Activated CD4-positive, alpha-beta T cell treated with anti-CD3 and anti-CD28 coated beads, Interleukin-2, amount 10 ng/mL, durations not matched to agents 7 days and 5 days (primary cell): ENCODE measurements at regions not wholly inside any gene's neighbourhood (a gene's known extent, or its start where the extent isn't known, plus 50 kb on each side); places are given as distances from the start of the nearest gene placed in this dataset.

ENCODE experiments used
- CTCF ChIA-PET: fragments of 350-600 bp; sonication (Branson Sonifier 250); formaldehyde crosslinking; loops from one replicate; lab custom pipeline; 2021; ENCODE audit warnings: antibody characterized with exemption; lab: Charles Lee
- POLR2A ChIA-PET: fragments of 350-600 bp; sonication (Branson Sonifier 250); formaldehyde crosslinking; loops from one replicate; lab custom pipeline; 2021; ENCODE audit warnings: antibody characterized with exemption; lab: Charles Lee
- DNase-seq: peaks from one replicate; pipeline ENCODE4 v3.0.0-alpha.2; 2020
- H3K27ac Mint-ChIP-seq: one replicate; pipeline ENCODE4 v1.8.0; 2021; ENCODE audit warnings: mild to moderate bottlenecking, moderate library complexity, mixed read lengths
- H3K27me3 Mint-ChIP-seq: one replicate; pipeline ENCODE4 v1.8.0; 2021; ENCODE audit warnings: mixed read lengths
- H3K36me3 Mint-ChIP-seq: one replicate; pipeline ENCODE4 v1.8.0; 2021; ENCODE audit warnings: low read depth, mixed read lengths
- H3K4me1 Mint-ChIP-seq: one replicate; pipeline ENCODE4 v1.8.0; 2021; ENCODE audit warnings: mixed read lengths
- H3K4me3 Mint-ChIP-seq: one replicate; pipeline ENCODE4 v1.8.0; 2021; ENCODE audit warnings: mild to moderate bottlenecking, moderate library complexity, mixed read lengths
- H3K9me3 Mint-ChIP-seq: one replicate; pipeline ENCODE4 v1.8.0; 2021; ENCODE audit warnings: mixed read lengths

- CTCF ChIA-PET: no interaction called here
- H3K4me1 Mint-ChIP-seq: peaks cover 5% of the 10 kb centered on the region
- H3K36me3 Mint-ChIP-seq: no peaks in the 10 kb centered on the region
- DNase-seq: no peak
- H3K9me3 Mint-ChIP-seq: no peaks in the 10 kb centered on the region
- H3K4me3 Mint-ChIP-seq: no peak overlapping the region
- POLR2A ChIA-PET: no interaction called here
- H3K27ac Mint-ChIP-seq: no peak overlapping the region
- peaks cover 6% of the 10 kb centered on the region for H3K27me3 Mint-ChIP-seq
Observed at GRCh38 chr9:103799959-103800358, 294.1 kb upstream of the SMC2 start.

DNA sequence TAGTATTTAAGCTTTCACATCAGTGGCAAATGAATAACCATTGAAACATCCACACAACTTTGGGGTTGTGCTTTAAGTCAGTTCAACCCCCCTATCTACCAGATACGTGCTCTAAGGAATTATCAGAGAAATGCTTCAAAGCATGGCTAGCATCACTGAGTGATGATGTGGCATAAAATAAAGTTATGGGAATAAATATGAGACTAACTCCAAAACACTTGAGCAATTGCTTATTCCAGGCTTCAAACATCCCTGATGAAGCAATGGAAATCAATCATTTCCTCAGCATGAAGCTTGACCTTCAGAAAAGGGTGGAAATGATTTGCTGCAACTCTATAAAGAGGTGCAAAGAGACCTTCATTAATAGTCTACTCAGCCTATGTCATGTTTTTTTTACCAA lies 292.0 kb upstream of the SMC2 start:
- POLR2A ChIA-PET: no interaction called here
- peaks cover 5% of the 10 kb centered on the region for H3K4me1 Mint-ChIP-seq
- H3K27me3 Mint-ChIP-seq: no peaks in the 10 kb centered on the region
- H3K36me3 Mint-ChIP-seq: no peaks in the 10 kb centered on the region
- no peak overlapping the region for H3K27ac Mint-ChIP-seq
- H3K9me3 Mint-ChIP-seq: no peaks in the 10 kb centered on the region
- no peak overlapping the region for H3K4me3 Mint-ChIP-seq
- CTCF ChIA-PET: no interaction called here
- no peak for DNase-seq

GRCh38 chr9:103803245-103803644 lies 290.9 kb upstream of the SMC2 start:
- no peak overlapping the region for H3K4me3 Mint-ChIP-seq
- ChIA-PET CTCF (no interaction called here), POLR2A (no interaction called here)
- H3K27ac Mint-ChIP-seq: no peak overlapping the region
- no peak for DNase-seq
- H3K27me3 Mint-ChIP-seq: no peaks in the 10 kb centered on the region
- H3K4me1 Mint-ChIP-seq: peaks cover 5% of the 10 kb centered on the region
- no peaks in the 10 kb centered on the region for H3K36me3 Mint-ChIP-seq
- no peaks in the 10 kb centered on the region for H3K9me3 Mint-ChIP-seq

DNA sequence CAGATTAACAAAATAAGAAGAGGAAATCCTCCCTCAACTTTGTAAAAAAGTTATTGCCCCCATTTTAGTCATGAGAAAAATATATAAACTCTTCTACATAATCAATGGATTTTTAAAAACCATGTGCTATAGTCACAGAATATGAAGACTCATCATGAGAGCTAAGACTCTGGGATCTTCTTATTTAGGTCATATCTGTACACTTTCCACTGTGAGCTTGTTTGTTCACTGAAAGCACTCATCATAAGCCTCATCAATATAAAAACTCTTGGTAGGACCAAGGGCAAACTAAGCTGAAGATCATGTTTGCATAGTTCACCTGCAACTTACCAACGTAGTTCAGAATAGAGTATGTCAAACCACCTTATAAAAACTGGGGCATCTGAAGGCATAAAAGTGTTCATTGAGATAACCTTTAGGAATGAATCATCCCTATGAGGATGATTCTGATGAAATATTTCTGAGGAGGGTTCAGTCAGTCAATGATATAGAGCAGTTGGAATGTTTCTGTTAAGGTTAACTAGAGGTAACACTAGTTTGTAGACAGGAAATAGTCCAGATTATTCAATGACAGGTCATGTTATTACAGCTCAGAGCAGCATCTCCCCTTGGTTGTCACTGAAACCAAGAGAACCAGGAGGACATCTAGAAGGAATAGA lies 289.9 kb upstream of the SMC2 start:
- H3K4me1 Mint-ChIP-seq: no peaks in the 10 kb centered on the region
- H3K27me3 Mint-ChIP-seq: no peaks in the 10 kb centered on the region
- no peak overlapping the region for H3K4me3 Mint-ChIP-seq
- ChIA-PET CTCF (no interaction called here), POLR2A (no interaction called here)
- no peak for DNase-seq
- H3K27ac Mint-ChIP-seq: no peak overlapping the region
- H3K9me3 Mint-ChIP-seq: no peaks in the 10 kb centered on the region
- no peaks in the 10 kb centered on the region for H3K36me3 Mint-ChIP-seq

- H3K4me1 Mint-ChIP-seq: no peaks in the 10 kb centered on the region
- H3K36me3 Mint-ChIP-seq: no peaks in the 10 kb centered on the region
- CTCF ChIA-PET: no interaction called here
- no peaks in the 10 kb centered on the region for H3K27me3 Mint-ChIP-seq
- POLR2A ChIA-PET: no interaction called here
- no peak for DNase-seq
- no peaks in the 10 kb centered on the region for H3K9me3 Mint-ChIP-seq
- no peak overlapping the region for H3K27ac Mint-ChIP-seq
- H3K4me3 Mint-ChIP-seq: no peak overlapping the region
Observed at GRCh38 chr9:103809745-103810144, 284.4 kb upstream of the SMC2 start.

- Mint-ChIP-seq H3K4me1 (no peaks in the 10 kb centered on the region), H3K9me3 (no peaks in the 10 kb centered on the region), H3K27me3 (no peaks in the 10 kb centered on the region), H3K4me3 (no peak overlapping the region), H3K27ac (no peak overlapping the region), H3K36me3 (no peaks in the 10 kb centered on the region)
- POLR2A ChIA-PET: no interaction called here
- no peak for DNase-seq
- CTCF ChIA-PET: no interaction called here
Observed at GRCh38 chr9:103811462-103811861, 282.6 kb upstream of the SMC2 start.

GRCh38 chr9:103816146-103816545 lies 278.0 kb upstream of the SMC2 start:
- Mint-ChIP-seq H3K9me3 (no peaks in the 10 kb centered on the region), H3K27ac (no peak overlapping the region), H3K36me3 (no peaks in the 10 kb centered on the region), H3K27me3 (no peaks in the 10 kb centered on the region), H3K4me1 (no peaks in the 10 kb centered on the region), H3K4me3 (no peak overlapping the region)
- ChIA-PET CTCF (no interaction called here), POLR2A (no interaction called here)
- DNase-seq: no peak

DNA sequence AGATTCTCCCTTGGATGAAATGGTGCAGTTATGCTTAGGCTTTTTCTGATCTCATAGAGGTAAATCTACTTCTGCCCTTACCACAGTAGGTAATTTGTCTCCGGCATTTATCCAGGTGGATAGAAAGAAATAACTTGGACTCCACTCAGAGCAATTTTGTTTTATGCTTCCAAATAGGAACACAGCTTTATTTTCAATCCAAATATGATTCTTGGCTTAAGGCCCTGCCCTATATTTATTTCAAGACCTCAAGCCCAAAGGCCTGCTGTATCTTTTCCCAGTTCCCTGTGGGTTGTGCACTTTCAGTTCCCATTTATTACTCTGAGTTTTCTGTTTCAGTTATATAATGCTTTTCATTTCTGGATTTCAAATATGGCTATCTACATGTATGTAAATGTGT lies 274.2 kb upstream of the SMC2 start:
- no peak for DNase-seq
- CTCF ChIA-PET: no interaction called here
- Mint-ChIP-seq H3K36me3 (no peaks in the 10 kb centered on the region), H3K27me3 (no peaks in the 10 kb centered on the region), H3K27ac (no peak overlapping the region), H3K9me3 (no peaks in the 10 kb centered on the region), H3K4me3 (no peak overlapping the region), H3K4me1 (no peaks in the 10 kb centered on the region)
- POLR2A ChIA-PET: no interaction called here

GRCh38 chr9:103821115-103821514 lies 273.0 kb upstream of the SMC2 start:
- POLR2A ChIA-PET: no interaction called here

DNA sequence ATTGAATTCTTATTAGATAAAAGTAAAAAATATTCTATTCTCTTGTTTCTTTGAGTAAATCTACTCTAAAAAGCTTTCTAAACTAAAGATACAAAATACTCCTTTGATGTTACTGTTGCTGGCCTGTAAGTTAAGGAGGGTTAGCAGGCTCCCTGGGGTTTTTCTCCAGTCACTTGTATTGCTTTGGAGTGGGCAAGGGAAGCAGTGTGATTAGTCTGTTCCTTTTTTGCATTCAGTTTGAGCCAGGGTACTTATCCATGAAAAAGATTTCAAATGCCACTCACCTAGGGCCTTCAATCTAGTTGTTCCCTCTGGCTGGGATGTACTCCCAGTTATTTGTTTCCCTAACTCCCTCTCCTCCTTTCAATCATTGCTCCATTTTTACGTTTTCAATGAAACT lies 256.2 kb upstream of the SMC2 start:
- Mint-ChIP-seq H3K4me3 (no peak overlapping the region), H3K27me3 (no peaks in the 10 kb centered on the region), H3K9me3 (no peaks in the 10 kb centered on the region), H3K36me3 (no peaks in the 10 kb centered on the region), H3K4me1 (no peaks in the 10 kb centered on the region), H3K27ac (no peak overlapping the region)
- no peak for DNase-seq
- POLR2A ChIA-PET: no interaction called here
- CTCF ChIA-PET: no interaction called here

More at GRCh38 chr9:103821115-103821514, 273.0 kb upstream of the SMC2 start:
- DNase-seq: no peak
- Mint-ChIP-seq H3K27me3 (no peaks in the 10 kb centered on the region), H3K27ac (no peak overlapping the region), H3K4me3 (no peak overlapping the region), H3K4me1 (no peaks in the 10 kb centered on the region), H3K9me3 (no peaks in the 10 kb centered on the region), H3K36me3 (no peaks in the 10 kb centered on the region)
- CTCF ChIA-PET: no interaction called here

DNA sequence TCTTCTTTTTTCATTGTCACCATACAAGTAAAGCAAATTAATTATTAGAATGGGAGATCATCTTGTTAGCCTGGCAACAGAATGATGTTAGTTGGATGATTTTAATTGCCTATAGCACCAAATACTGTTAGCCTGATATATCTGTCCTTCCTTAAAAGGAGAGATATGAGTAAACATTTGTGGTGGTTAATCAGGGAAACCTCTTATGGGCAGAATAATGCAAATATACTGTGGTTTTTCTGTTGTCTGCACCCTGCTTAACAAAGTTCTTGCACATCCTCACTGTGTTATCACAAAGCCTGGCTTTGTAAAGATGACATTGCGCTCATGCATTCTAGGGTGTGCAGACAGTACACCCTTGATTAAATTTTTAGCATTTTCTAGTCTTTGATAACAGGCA lies 254.9 kb upstream of the SMC2 start:
- Mint-ChIP-seq H3K27ac (no peak overlapping the region), H3K36me3 (no peaks in the 10 kb centered on the region), H3K4me3 (no peak overlapping the region), H3K9me3 (no peaks in the 10 kb centered on the region), H3K27me3 (no peaks in the 10 kb centered on the region), H3K4me1 (no peaks in the 10 kb centered on the region)
- DNase-seq: no peak
- CTCF ChIA-PET: no interaction called here
- POLR2A ChIA-PET: no interaction called here

- Mint-ChIP-seq H3K4me3 (no peak overlapping the region), H3K4me1 (no peaks in the 10 kb centered on the region), H3K9me3 (no peaks in the 10 kb centered on the region), H3K27me3 (no peaks in the 10 kb centered on the region), H3K27ac (no peak overlapping the region), H3K36me3 (no peaks in the 10 kb centered on the region)
- POLR2A ChIA-PET: no interaction called here
- CTCF ChIA-PET: no interaction called here
- DNase-seq: no peak
Observed at GRCh38 chr9:103867886-103868285, 226.2 kb upstream of the SMC2 start.

DNA sequence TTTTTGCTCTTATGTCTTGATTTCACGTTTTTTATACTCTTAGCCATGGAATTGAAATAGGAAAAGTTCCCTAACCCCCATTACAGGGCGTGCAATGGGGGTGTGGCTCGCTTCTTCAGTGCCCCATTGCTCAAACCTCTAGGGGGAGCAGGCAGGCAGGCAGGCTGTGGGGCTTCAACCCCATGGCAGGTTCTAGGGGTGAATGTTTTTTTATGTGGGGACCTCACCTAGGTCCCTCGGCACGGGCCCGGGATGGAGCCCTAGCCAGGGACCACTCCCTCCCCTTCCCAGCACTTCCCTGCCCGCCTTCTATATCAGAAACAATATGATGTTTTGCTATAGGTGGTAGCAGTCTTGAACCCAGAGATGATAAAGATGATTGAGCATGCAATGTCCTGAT lies 221.3 kb upstream of the SMC2 start:
- no peaks in the 10 kb centered on the region for H3K4me1 Mint-ChIP-seq
- DNase-seq: no peak
- H3K27ac Mint-ChIP-seq: no peak overlapping the region
- H3K36me3 Mint-ChIP-seq: no peaks in the 10 kb centered on the region
- CTCF ChIA-PET: no interaction called here
- H3K4me3 Mint-ChIP-seq: no peak overlapping the region
- H3K27me3 Mint-ChIP-seq: no peaks in the 10 kb centered on the region
- no peaks in the 10 kb centered on the region for H3K9me3 Mint-ChIP-seq
- POLR2A ChIA-PET: no interaction called here

GRCh38 chr9:103881419-103881818 lies 212.7 kb upstream of the SMC2 start:
- POLR2A ChIA-PET: no interaction called here
- Mint-ChIP-seq H3K9me3 (no peaks in the 10 kb centered on the region), H3K4me3 (no peak overlapping the region), H3K27ac (no peak overlapping the region), H3K4me1 (no peaks in the 10 kb centered on the region), H3K27me3 (no peaks in the 10 kb centered on the region), H3K36me3 (no peaks in the 10 kb centered on the region)
- CTCF ChIA-PET: no interaction called here
- DNase-seq: no peak
